Suprapubic skin (tissue), 4 donors: ENCODE measurements at regions not wholly inside any gene's neighbourhood (a gene's known extent, or its start where the extent isn't known, plus 50 kb on each side); places are given as distances from the start of the nearest gene placed in this dataset.
A peak's percentile ranks its signal among the peaks of the same experiment; 100 is the strongest.

Experiments used
- DNase-seq, 2 donors: peaks; one replicate each; pipeline ENCODE4 v3.0.0-alpha.2; 2019; ENCODE audit warnings: low spot score in 2 of 2
- H3K27ac ChIP-seq: fragments of 200-600 bp; sonication (generic); one replicate; pipeline ENCODE4 v1.5.1; 2019
- H3K27me3 ChIP-seq: fragments of 200-600 bp; sonication (generic); one replicate; pipeline ENCODE4 v1.5.1; 2019
- H3K36me3 ChIP-seq: fragments of 200-600 bp; sonication (generic); one replicate; pipeline ENCODE4 v1.5.1; 2019
- H3K4me1 ChIP-seq: fragments of 200-600 bp; sonication (generic); one replicate; pipeline ENCODE4 v1.5.1; 2019
- H3K4me3 ChIP-seq: fragments of 200-600 bp; sonication (generic); one replicate; pipeline ENCODE4 v1.5.1; 2019; ENCODE audit warnings: mild to moderate bottlenecking
- H3K9me3 ChIP-seq: fragments of 200-600 bp; sonication (generic); one replicate; pipeline ENCODE4 v1.5.1; 2019
- CTCF ChIP-seq, 2 donors: fragments of 200-600 bp in 1 of 2; fragments of 450-650 bp in 1 of 2; sonication (generic) in 1 of 2; IDR thresholded peaks; one replicate each; pipeline ENCODE4 v1.5.1; 2016 to 2019; ENCODE audit warnings: antibody characterized with exemption in 2 of 2, mild to moderate bottlenecking in 1 of 2, moderate library complexity in 1 of 2
- EP300 ChIP-seq: sonication (generic); formaldehyde crosslinking; IDR thresholded peaks from one replicate; pipeline ENCODE4 v1.6.1; 2017; ENCODE audit warnings: antibody characterized with exemption
- POLR2A ChIP-seq, 2 donors: fragments of 450-650 bp; IDR thresholded peaks; one replicate each; pipeline ENCODE4 v1.6.1; 2017; ENCODE audit warnings: antibody characterized with exemption in 2 of 2, mild to moderate bottlenecking in 2 of 2, moderate library complexity in 2 of 2
- POLR2AphosphoS5 ChIP-seq, 3 donors: sonication (generic); formaldehyde crosslinking; IDR thresholded peaks; one replicate each; pipeline ENCODE4 v1.6.1; 2017; ENCODE audit warnings: antibody characterized with exemption in 3 of 3
- WGBS: methylation state at CpG from one replicate; pipeline ENCODE4 v1.1.5; 2018; 5-methylcytosine and 5-hydroxymethylcytosine counted together

- WGBS, result 70% methylated on average over 8 of the region's 9 CpGs
- H3K4me1 ChIP-seq, result peaks cover 35% of the 10 kb centered on the region
Observed at GRCh38 chr11:8325591-8326304, 62.1 kb upstream of the LMO1 start.

GRCh38 chr11:8323161-8323935 is 59.7 kb upstream of the LMO1 start:
- no peaks in the 10 kb centered on the region for H3K9me3 ChIP-seq
- H3K36me3 ChIP-seq, result no peaks in the 10 kb centered on the region
- H3K27me3 ChIP-seq, result peaks cover 4% of the 10 kb centered on the region
- no peak for DNase-seq
- no peak overlapping the region for H3K27ac ChIP-seq
- H3K4me3 ChIP-seq, result no peak overlapping the region
- 62% methylated on average over 9 of the region's 13 CpGs for WGBS
- no peak for TF ChIP-seq EP300
- no peak for TF ChIP-seq POLR2AphosphoS5 (IDR thresholded peaks at IDR 0.05)
- TF ChIP-seq POLR2A (IDR thresholded peaks at IDR 0.05), result no peak
- TF ChIP-seq CTCF (IDR thresholded peaks at IDR 0.05), result no peak
- peaks cover 11% of the 10 kb centered on the region for H3K4me1 ChIP-seq

More at GRCh38 chr11:8325591-8326304, 62.1 kb upstream of the LMO1 start:
- Histone ChIP-seq H3K9me3 (no peaks in the 10 kb centered on the region), H3K4me3 (no peak overlapping the region), H3K27me3 (peaks cover 8% of the 10 kb centered on the region), H3K27ac (no peak overlapping the region), H3K36me3 (no peaks in the 10 kb centered on the region)
- TF ChIP-seq EP300 (no peak), POLR2A (IDR thresholded peaks at IDR 0.05) (no peak), CTCF (IDR thresholded peaks at IDR 0.05) (no peak), POLR2AphosphoS5 (IDR thresholded peaks at IDR 0.05) (no peak)
- DNase-seq, result no peak

- H3K9me3 ChIP-seq, result no peaks in the 10 kb centered on the region
- no peak for DNase-seq
- peaks cover 4% of the 10 kb centered on the region for H3K27me3 ChIP-seq
- TF ChIP-seq EP300, result no peak
- peaks cover 6% of the 10 kb centered on the region for H3K4me1 ChIP-seq
- H3K27ac ChIP-seq, result no peak overlapping the region
- H3K36me3 ChIP-seq, result no peaks in the 10 kb centered on the region
- 89% methylated on average over 10 of the region's 10 CpGs for WGBS
- H3K4me3 ChIP-seq, result no peak overlapping the region
Observed at GRCh38 chr11:8321876-8322275, 58.2 kb upstream of the LMO1 start.

GRCh38 chr11:8320076-8320475 is 56.4 kb upstream of the LMO1 start:
- Histone ChIP-seq H3K27me3 (peaks cover 4% of the 10 kb centered on the region), H3K36me3 (no peaks in the 10 kb centered on the region), H3K4me1 (peaks cover 4% of the 10 kb centered on the region), H3K27ac (no peak overlapping the region), H3K9me3 (no peaks in the 10 kb centered on the region), H3K4me3 (no peak overlapping the region)
- no peak for DNase-seq
- TF ChIP-seq CTCF (IDR thresholded peaks at IDR 0.05), result no peak
- TF ChIP-seq POLR2A (IDR thresholded peaks at IDR 0.05), result no peak
- no peak for TF ChIP-seq EP300
- no peak for TF ChIP-seq POLR2AphosphoS5 (IDR thresholded peaks at IDR 0.05)
- 51% methylated on average over 5 of the region's 5 CpGs for WGBS

GRCh38 chr11:8318536-8318935 is 54.9 kb upstream of the LMO1 start:
- H3K27me3 ChIP-seq, result peaks cover 4% of the 10 kb centered on the region
- no peak for DNase-seq
- H3K4me1 ChIP-seq, result peaks cover 4% of the 10 kb centered on the region
- no peaks in the 10 kb centered on the region for H3K9me3 ChIP-seq
- no peak overlapping the region for H3K27ac ChIP-seq
- WGBS, result 75% methylated on average over 7 of the region's 7 CpGs
- H3K4me3 ChIP-seq, result no peak overlapping the region
- peak in 1 of 2 donors; percentile 7 for TF ChIP-seq CTCF (IDR thresholded peaks at IDR 0.05)
- no peak for TF ChIP-seq POLR2AphosphoS5 (IDR thresholded peaks at IDR 0.05)
- no peaks in the 10 kb centered on the region for H3K36me3 ChIP-seq
